GM21528 (cell line): ENCODE measurements at regions not wholly inside any gene's neighbourhood (a gene's known extent, or its start where the extent isn't known, plus 50 kb on each side); places are given as distances from the start of the nearest gene placed in this dataset.

Experiments used
- ATAC-seq: cut with Tn5 transposase; IDR thresholded peaks from one replicate; pipeline ENCODE4 v1.9.1; 2021; ENCODE audit warnings: mild to moderate bottlenecking, moderate library complexity; ENCODE audit not compliant: unreplicated experiment, low FRiP score

GRCh38 chr6:147621263-147621662 is 112.8 kb downstream of the SAMD5 start:
- no peak for ATAC-seq

- no peak for ATAC-seq
Measured at GRCh38 chr6:147621961-147622360, 113.5 kb downstream of the SAMD5 start.

GRCh38 chr6:147624946-147625515 is 116.5 kb downstream of the SAMD5 start:
- no peak for ATAC-seq

- no peak for ATAC-seq
Measured at GRCh38 chr6:147625946-147626345, 117.5 kb downstream of the SAMD5 start.

- no peak for ATAC-seq
Measured at GRCh38 chr6:147627411-147627810, 118.9 kb downstream of the SAMD5 start.

- ATAC-seq, result no peak
Measured at GRCh38 chr6:147633191-147633590, 124.7 kb downstream of the SAMD5 start.

- ATAC-seq, result no peak
Measured at GRCh38 chr6:147637620-147638195, 129.2 kb downstream of the SAMD5 start.

- no peak for ATAC-seq
Measured at GRCh38 chr6:147639279-147639678, 130.8 kb downstream of the SAMD5 start.

GRCh38 chr6:147640606-147641005 is 132.1 kb downstream of the SAMD5 start:
- no peak for ATAC-seq

- ATAC-seq, result no peak
Measured at GRCh38 chr6:147641511-147641910, 133.0 kb downstream of the SAMD5 start.

- ATAC-seq, result no peak
Measured at GRCh38 chr6:147642458-147642857, 134.0 kb downstream of the SAMD5 start.

- no peak for ATAC-seq
Measured at GRCh38 chr6:147643341-147644200, 135.1 kb downstream of the SAMD5 start.

GRCh38 chr6:147648916-147649315 is 140.4 kb downstream of the SAMD5 start:
- no peak for ATAC-seq

GRCh38 chr6:147651249-147652063 is 143.0 kb downstream of the SAMD5 start:
- ATAC-seq, result no peak

- ATAC-seq, result no peak
Measured at GRCh38 chr6:147653631-147654030, 145.1 kb downstream of the SAMD5 start.

GRCh38 chr6:147654103-147654845 is 145.8 kb downstream of the SAMD5 start:
- no peak for ATAC-seq

GRCh38 chr6:147660334-147661311 is 152.1 kb downstream of the SAMD5 start:
- ATAC-seq, result no peak

GRCh38 chr6:147662646-147663045 is 154.2 kb downstream of the SAMD5 start:
- ATAC-seq, result no peak

GRCh38 chr6:147664092-147664491 is 155.6 kb downstream of the SAMD5 start:
- ATAC-seq, result no peak
